HTR-8/SVneo (cell line): ENCODE measurements at regions not wholly inside any gene's neighbourhood (a gene's known extent, or its start where the extent isn't known, plus 50 kb on each side); places are given as distances from the start of the nearest gene placed in this dataset.

ENCODE experiments used
- DNase-seq: peaks from one replicate; pipeline ENCODE4 v3.0.0; 2011; ENCODE audit warnings: low spot score, mixed read lengths; ENCODE audit not compliant: insufficient read length
- FAIRE-seq: peaks from 2 replicates; lab custom pipeline; 2011; peaks lifted over from hg19 to GRCh38; lab: Jason Lieb, UNC

- DNase-seq (no peak), FAIRE-seq (no peak)
Observed at GRCh38 chr9:71590362-71590761, 178.0 kb downstream of the CEMIP2 start.

- no peak for DNase-seq
- no peak for FAIRE-seq
Observed at GRCh38 chr9:71589612-71590011, 178.7 kb downstream of the CEMIP2 start.

- DNase-seq (no peak), FAIRE-seq (no peak)
Observed at GRCh38 chr9:71587576-71588362, 180.5 kb downstream of the CEMIP2 start.

- FAIRE-seq: no peak
- no peak for DNase-seq
Observed at GRCh38 chr9:71583792-71584191, 184.5 kb downstream of the CEMIP2 start.

GRCh38 chr9:71582347-71582746 is 186.0 kb downstream of the CEMIP2 start:
- no peak for DNase-seq
- FAIRE-seq: no peak

GRCh38 chr9:71581101-71581500 is 187.2 kb downstream of the CEMIP2 start:
- FAIRE-seq (no peak), DNase-seq (no peak)

- DNase-seq (no peak), FAIRE-seq (no peak)
Observed at GRCh38 chr9:71571186-71571585, 197.1 kb downstream of the CEMIP2 start.

- no peak for FAIRE-seq
- DNase-seq: no peak
Observed at GRCh38 chr9:71567890-71568289, 200.4 kb downstream of the CEMIP2 start.

GRCh38 chr9:71562140-71562539 is 206.2 kb downstream of the CEMIP2 start:
- FAIRE-seq (no peak), DNase-seq (no peak)

GRCh38 chr9:71557310-71557709 is 211.0 kb downstream of the CEMIP2 start:
- FAIRE-seq: no peak

GRCh38 chr9:71552480-71552879 is 215.8 kb downstream of the CEMIP2 start:
- no peak for DNase-seq
- FAIRE-seq: no peak

More at GRCh38 chr9:71557310-71557709, 211.0 kb downstream of the CEMIP2 start:
- DNase-seq: no peak

GRCh38 chr9:71549023-71549422 is 219.3 kb downstream of the CEMIP2 start:
- FAIRE-seq: no peak
- no peak for DNase-seq

GRCh38 chr9:71544464-71544863 is 223.8 kb downstream of the CEMIP2 start:
- no peak for FAIRE-seq
- DNase-seq: no peak

- DNase-seq (no peak), FAIRE-seq (no peak)
Observed at GRCh38 chr9:71541436-71541835, 226.9 kb downstream of the CEMIP2 start.

- no peak for FAIRE-seq
- DNase-seq: no peak
Observed at GRCh38 chr9:71524996-71525580, 243.2 kb downstream of the CEMIP2 start.

GRCh38 chr9:71524516-71524915 is 243.8 kb downstream of the CEMIP2 start:
- FAIRE-seq: no peak
- no peak for DNase-seq

- DNase-seq (no peak), FAIRE-seq (no peak)
Observed at GRCh38 chr9:71521132-71521531, 247.2 kb downstream of the CEMIP2 start.

GRCh38 chr9:71519098-71519696 is 249.1 kb downstream of the CEMIP2 start:
- FAIRE-seq: no peak
- no peak for DNase-seq

- no peak for FAIRE-seq
- DNase-seq: no peak
Observed at GRCh38 chr9:71518045-71518827, 250.1 kb downstream of the CEMIP2 start.

GRCh38 chr9:71515626-71516025 is 252.7 kb downstream of the CEMIP2 start:
- no peak for DNase-seq
- FAIRE-seq: no peak

- DNase-seq: no peak
- FAIRE-seq: no peak
Observed at GRCh38 chr9:71515107-71515506, 253.2 kb downstream of the CEMIP2 start.
